TTC549 (cell line): ENCODE measurements at regions not wholly inside any gene's neighbourhood (a gene's known extent, or its start where the extent isn't known, plus 50 kb on each side); places are given as distances from the start of the nearest gene placed in this dataset.

Source experiments
- FAIRE-seq: peaks from 2 replicates; lab custom pipeline; 2012; peaks lifted over from hg19 to GRCh38; lab: Jason Lieb, UNC

DNA sequence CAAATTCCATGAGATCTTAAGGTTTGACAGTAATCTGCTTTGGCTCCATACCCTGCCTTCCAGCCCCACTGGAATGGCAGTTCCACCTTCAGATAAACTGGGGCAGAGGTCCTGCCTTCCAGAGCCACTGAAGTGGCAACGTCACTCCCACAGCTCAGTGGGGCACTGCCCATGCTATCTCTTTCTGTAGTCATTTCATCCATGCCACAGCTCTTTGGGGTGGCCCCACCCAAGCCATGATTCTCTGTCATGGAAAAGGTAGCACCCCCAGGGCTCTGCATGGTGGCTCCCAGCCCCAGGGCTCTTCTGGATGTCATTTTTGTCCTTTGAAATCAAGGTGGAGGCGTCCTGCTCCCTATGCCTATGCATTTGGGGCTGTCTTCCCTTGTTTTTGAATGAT lies 596.5 kb downstream of the SPOCK3 start:
- FAIRE-seq, result no peak

DNA sequence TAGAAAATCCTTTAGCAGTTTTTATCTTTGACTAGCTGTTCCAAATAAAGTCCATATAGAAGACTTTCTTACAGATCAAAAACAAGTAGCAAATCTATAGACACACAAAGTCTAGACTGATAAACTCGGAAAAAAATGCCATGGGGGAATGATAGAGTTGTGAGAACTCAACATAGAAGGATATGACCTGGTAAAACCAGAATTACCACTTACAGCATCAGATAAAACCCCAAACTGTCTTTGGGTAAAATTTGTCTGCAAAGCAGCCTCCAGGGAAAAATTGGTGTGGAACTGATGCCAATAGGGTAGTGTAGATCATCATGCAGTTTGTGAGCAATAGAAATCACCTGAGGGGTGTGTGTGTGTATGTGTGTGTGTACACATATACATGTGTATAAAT lies 579.1 kb downstream of the SPOCK3 start:
- no peak for FAIRE-seq

DNA sequence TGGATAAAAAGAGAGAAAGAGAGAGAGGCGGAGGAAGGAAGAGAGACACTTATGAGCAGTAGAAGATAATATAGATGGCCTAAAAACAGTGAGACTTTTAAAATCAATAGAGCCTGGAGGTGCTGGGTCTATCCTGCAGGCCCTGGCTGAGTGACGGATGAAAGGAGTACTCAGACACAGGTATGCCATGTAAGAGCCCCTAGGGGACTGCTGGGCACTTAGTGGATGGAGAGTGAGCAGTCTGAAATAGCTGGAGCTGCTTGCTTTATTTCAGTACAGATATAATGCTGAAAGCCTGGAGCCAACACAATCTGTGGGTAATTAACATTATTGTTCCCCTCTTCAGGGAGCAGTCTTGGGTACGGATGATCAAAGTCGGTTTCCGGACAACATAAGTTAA lies 578.6 kb downstream of the SPOCK3 start:
- FAIRE-seq, result no peak

DNA sequence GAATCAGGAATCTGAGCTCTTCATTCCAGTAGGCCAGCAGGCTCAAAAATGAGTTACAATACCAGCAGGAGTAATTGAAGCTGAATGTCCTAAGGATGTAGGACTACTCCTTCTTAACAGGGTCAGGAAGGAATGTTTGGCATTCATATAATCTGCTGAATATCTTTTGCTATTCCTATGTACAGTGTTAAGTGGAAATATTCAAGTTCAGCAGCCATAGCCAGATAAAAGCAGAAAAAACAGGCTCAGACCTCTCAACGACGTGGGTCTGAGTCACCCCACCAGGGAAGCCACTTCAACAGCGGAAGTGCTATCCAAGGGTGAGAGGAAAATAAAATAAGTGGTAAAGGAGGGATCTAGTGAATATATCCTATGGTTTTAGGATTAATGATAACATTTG lies 577.0 kb downstream of the SPOCK3 start:
- FAIRE-seq, result no peak

DNA sequence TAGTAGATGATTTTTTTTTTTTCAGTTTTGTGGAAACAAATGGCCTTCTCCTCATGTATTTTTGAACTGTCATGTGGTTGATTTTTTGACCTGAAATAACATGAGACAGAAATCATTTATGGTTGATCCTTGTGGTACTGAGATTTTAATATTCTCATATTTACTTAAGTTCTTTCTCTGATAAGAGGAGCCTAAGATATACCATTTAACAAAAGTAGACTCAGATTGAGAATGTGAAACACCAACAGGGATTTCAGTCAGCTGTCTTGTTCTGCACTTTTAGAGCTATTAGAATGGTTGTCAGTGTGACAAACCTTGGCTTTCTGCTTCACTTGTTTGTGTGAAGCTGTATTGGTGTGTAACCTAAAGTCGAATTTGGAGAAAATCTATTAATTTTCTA lies 575.7 kb downstream of the SPOCK3 start:
- no peak for FAIRE-seq

DNA sequence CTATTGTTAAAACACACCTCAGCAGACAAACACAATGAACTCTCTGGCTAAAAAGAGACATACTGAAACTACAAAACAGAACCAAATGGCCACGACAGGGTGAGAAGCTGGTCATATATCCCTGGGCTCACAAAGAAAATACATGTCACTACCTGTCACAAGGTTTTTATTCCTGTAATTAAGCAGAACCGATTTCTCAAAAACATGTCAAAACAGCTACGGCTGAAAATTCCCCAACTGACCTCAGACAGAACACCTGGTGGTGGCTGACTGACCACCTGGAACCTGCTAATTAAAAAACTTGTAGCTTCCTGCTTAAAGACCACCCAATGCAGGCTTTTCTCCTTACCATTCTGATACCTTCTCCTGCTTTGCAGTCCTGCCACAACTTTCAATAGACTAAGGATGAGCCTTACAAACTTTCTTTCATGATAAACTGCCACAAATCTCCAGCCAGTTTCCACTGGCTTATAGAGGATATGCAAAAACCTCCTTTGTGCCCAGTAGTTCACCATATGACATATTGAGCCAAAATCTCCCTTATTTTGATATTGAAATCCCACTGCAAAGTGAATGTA lies 571.9 kb downstream of the SPOCK3 start:
- no peak for FAIRE-seq

DNA sequence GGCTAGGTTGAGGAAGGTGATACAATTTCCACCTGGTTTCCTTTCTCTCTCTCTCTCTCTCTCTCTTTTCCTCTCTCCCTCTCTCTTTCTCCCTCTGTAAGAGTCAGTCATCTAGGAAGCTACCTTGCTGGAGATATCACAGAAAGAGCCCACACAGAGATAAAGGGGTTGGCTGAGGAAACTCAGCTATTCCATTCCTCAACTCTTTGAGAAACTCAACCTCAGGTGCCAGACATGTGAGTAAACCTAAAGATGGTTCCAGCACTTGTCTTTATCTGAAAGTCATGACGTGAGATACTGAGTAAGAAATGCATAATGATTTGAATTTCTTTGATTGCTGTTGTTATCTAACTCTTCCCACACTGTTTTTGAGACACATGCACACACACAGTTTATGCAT lies 564.0 kb downstream of the SPOCK3 start:
- FAIRE-seq, result no peak

DNA sequence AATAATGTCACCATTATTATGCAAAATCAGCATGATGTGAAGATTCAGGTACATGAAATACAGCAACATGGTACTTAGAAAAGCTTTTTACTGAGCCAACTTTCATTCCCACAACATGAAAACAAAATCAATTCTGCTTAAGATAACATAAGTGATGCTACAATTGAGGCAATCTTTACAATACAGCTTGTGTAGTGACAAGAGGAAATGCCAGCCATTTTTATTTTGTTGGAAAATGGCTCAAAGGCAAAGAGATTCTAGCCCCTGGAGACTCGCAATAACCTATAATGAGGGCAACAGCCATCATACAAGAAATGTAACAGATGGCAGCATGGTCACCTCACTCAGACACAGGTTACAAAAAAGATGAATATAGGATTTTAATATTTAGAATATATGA lies 560.4 kb downstream of the SPOCK3 start:
- no peak for FAIRE-seq

DNA sequence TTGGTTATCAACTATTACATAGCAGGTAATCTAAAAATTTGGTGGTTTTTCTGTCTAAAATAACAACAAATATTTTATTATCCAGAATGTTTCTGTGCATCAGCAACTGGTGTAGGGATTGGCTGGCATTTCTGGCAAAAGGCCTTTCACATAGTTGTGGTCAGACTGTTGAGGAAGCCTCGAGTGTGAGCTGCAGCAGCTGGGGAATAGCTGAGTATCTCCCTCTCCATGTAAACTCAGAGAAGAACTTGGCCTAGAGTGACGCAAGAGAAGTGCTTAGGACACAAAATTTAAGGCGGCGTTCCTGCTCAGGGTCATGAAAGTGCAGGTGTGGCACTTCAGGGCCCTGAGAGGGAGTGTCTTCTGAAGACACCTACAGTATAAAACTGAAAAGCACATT lies 558.9 kb downstream of the SPOCK3 start:
- no peak for FAIRE-seq

DNA sequence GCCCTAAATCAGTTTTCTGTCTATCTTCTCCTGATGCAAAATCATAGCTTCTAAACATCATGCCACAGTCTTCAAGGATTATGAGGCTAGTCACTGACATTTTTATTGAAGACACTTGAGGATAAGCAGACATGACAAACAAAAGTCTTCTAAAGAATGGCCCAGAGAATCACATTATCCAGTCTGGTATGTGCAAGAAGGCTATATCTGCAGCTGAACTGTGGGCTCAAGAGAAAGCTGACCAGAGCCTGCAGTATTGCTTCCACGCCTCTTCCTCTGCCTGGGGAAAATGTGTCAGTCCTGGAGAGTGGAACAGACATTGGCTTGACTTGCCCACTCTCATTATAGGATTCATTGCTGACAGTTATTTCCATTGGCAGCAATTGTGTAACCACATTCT lies 553.5 kb downstream of the SPOCK3 start:
- FAIRE-seq, result no peak

DNA sequence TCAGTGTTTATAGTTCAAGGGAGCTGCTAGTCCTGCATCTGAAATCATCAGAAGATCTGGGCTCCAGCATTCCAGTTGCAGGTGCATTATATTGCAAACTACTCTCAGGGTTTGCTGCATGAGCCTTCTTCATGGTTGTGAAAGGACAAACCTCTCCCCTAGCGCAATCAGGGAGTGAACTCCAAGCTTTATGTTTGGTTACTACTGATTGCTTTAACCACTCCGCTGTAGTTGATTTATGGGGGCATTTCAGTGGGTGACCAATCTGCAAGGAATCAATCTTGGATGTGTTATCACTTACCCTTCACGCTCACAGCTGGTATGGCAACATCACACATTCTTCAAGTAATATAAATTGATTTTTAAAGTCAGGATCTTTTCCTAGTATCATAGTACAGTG lies 552.1 kb downstream of the SPOCK3 start:
- no peak for FAIRE-seq
